ENCODE measurements at regions not wholly inside any gene's neighbourhood (a gene's known extent, or its start where the extent isn't known, plus 50 kb on each side); places are given as distances from the start of the nearest gene placed in this dataset.

GRCh38 chr20:57888591-57888990, 178.8 kb upstream of the PMEPA1 start:
- TF ChIP-seq CTCF (IDR thresholded peaks at IDR 0.05) (no peak), POLR2A (IDR thresholded peaks at IDR 0.05) (no peak)

All from uterus (tissue), 2 donors.